Sigmoid colon (tissue), 6 donors: ENCODE measurements at regions not wholly inside any gene's neighbourhood (a gene's known extent, or its start where the extent isn't known, plus 50 kb on each side); places are given as distances from the start of the nearest gene placed in this dataset.

Experiments used
- DNase-seq: peaks from one replicate; pipeline ENCODE4 v3.0.0-alpha.2; 2019
- H3K27ac ChIP-seq, 4 donors: fragments of 200-600 bp; sonication (generic); one replicate each; pipeline ENCODE4 v1.5.1; 2016 to 2019; ENCODE audit warnings: mild to moderate bottlenecking in 1 of 4
- H3K27me3 ChIP-seq, 3 donors: fragments of 200-600 bp; sonication (generic); one replicate each; pipeline ENCODE4 v1.5.1; 2019; ENCODE audit warnings: mild to moderate bottlenecking in 1 of 3
- H3K36me3 ChIP-seq, 4 donors: fragments of 200-600 bp; sonication (generic); one replicate each; pipeline ENCODE4 v1.5.1; 2016 to 2019
- H3K4me1 ChIP-seq, 4 donors: fragments of 200-600 bp; sonication (generic); one replicate each; pipeline ENCODE4 v1.5.1; 2017 to 2019
- H3K4me3 ChIP-seq, 4 donors: fragments of 200-600 bp; sonication (generic); one replicate each; pipeline ENCODE4 v1.5.1; 2017 to 2019; ENCODE audit warnings: mild to moderate bottlenecking in 2 of 4, moderate library complexity in 1 of 4
- H3K9me3 ChIP-seq, 4 donors: fragments of 200-600 bp in 3 of 4; sonication (generic) in 3 of 4; one replicate each; pipeline versions ENCODE4 v1.5.1 to v1.6.1; 2013 to 2019
- CTCF ChIP-seq, 4 experiments: fragments of 450-650 bp in 3 of 4; fragments of 200-600 bp in 1 of 4; IDR thresholded peaks; one replicate each; pipeline ENCODE4 v1.5.1; 2016 to 2019; ENCODE audit warnings: antibody characterized with exemption in 4 of 4, mild to moderate bottlenecking in 3 of 4, moderate library complexity in 2 of 4
- EP300 ChIP-seq, 4 donors: sonication (generic); formaldehyde crosslinking; IDR thresholded peaks; one replicate each; pipeline ENCODE4 v1.6.1; 2017; ENCODE audit warnings: antibody characterized with exemption in 4 of 4
- POLR2A ChIP-seq, 2 donors: fragments of 450-650 bp; IDR thresholded peaks; one replicate each; pipeline ENCODE4 v1.6.1; 2016; ENCODE audit warnings: antibody characterized with exemption in 2 of 2, mild to moderate bottlenecking in 2 of 2, moderate library complexity in 2 of 2
- POLR2AphosphoS5 ChIP-seq, 4 donors: sonication (generic); formaldehyde crosslinking; IDR thresholded peaks; one replicate each; pipeline ENCODE4 v1.6.1; 2017; ENCODE audit warnings: antibody characterized with exemption in 4 of 4
- WGBS, 2 donors: extraction: QIAGEN DNeasy Blood & Tissue Kit; methylation state at CpG; one replicate each; pipeline ENCODE4 v1.1.7; 2013; 5-methylcytosine and 5-hydroxymethylcytosine counted together
- intact Hi-C: fragments of 100-400 bp; cut with DNase I; formaldehyde crosslinking; loops from one replicate; pipeline ENCODE4 v1.15.1; 2023
- donor health status: healthy with polysubstance abuse.
- donor health status: healthy.

GRCh38 chr3:162421721-162422120 is 925.1 kb downstream of the OTOL1 start:
- H3K27ac ChIP-seq, result no peak overlapping the region
- DNase-seq, result no peak
- intact Hi-C loops, result no loop called here
- H3K36me3 ChIP-seq, result no peaks in the 10 kb centered on the region
- H3K27me3 ChIP-seq, result no peaks in the 10 kb centered on the region
- H3K4me3 ChIP-seq, result no peak overlapping the region
- no peaks in the 10 kb centered on the region for H3K4me1 ChIP-seq
- TF ChIP-seq EP300 (IDR thresholded peaks at IDR 0.05), result no peak
- no peak for TF ChIP-seq CTCF (IDR thresholded peaks at IDR 0.05)
- no peak for TF ChIP-seq POLR2AphosphoS5 (IDR thresholded peaks at IDR 0.05)
- no peak for TF ChIP-seq POLR2A (IDR thresholded peaks at IDR 0.05)
- H3K9me3 ChIP-seq, result no peaks in the 10 kb centered on the region

GRCh38 chr3:162428192-162428591 is 931.6 kb downstream of the OTOL1 start:
- WGBS, 2 donors, result 37 to 66% methylated on average over 2 of the region's 2 CpGs
- no peak for TF ChIP-seq POLR2AphosphoS5 (IDR thresholded peaks at IDR 0.05)
- TF ChIP-seq CTCF (IDR thresholded peaks at IDR 0.05), result no peak
- no peak for TF ChIP-seq EP300 (IDR thresholded peaks at IDR 0.05)
- TF ChIP-seq POLR2A (IDR thresholded peaks at IDR 0.05), result no peak
- intact Hi-C loops, result no loop called here
- H3K27ac ChIP-seq, result no peak overlapping the region
- H3K4me3 ChIP-seq, result no peak overlapping the region
- H3K27me3 ChIP-seq, result no peaks in the 10 kb centered on the region
- no peak for DNase-seq
- H3K36me3 ChIP-seq, result no peaks in the 10 kb centered on the region
- H3K9me3 ChIP-seq, result no peaks in the 10 kb centered on the region
- H3K4me1 ChIP-seq, result no peaks in the 10 kb centered on the region

- Histone ChIP-seq H3K4me1 (no peaks in the 10 kb centered on the region), H3K4me3 (no peak overlapping the region), H3K9me3 (no peaks in the 10 kb centered on the region), H3K36me3 (no peaks in the 10 kb centered on the region), H3K27me3 (no peaks in the 10 kb centered on the region), H3K27ac (no peak overlapping the region)
- intact Hi-C loops, result no loop called here
- no peak for DNase-seq
- no peak for TF ChIP-seq POLR2AphosphoS5 (IDR thresholded peaks at IDR 0.05)
- no peak for TF ChIP-seq CTCF (IDR thresholded peaks at IDR 0.05)
- TF ChIP-seq EP300 (IDR thresholded peaks at IDR 0.05), result no peak
- TF ChIP-seq POLR2A (IDR thresholded peaks at IDR 0.05), result no peak
- 93 to 95% methylated on average over 1 of the region's 1 CpG for WGBS, 2 donors
Observed at GRCh38 chr3:162435750-162436149, 939.1 kb downstream of the OTOL1 start.

- intact Hi-C loops, result no loop called here
- Histone ChIP-seq H3K36me3 (no peaks in the 10 kb centered on the region), H3K4me3 (no peak overlapping the region), H3K27ac (no peak overlapping the region), H3K4me1 (no peaks in the 10 kb centered on the region), H3K27me3 (no peaks in the 10 kb centered on the region), H3K9me3 (no peaks in the 10 kb centered on the region)
- no peak for TF ChIP-seq EP300 (IDR thresholded peaks at IDR 0.05)
- no peak for TF ChIP-seq CTCF (IDR thresholded peaks at IDR 0.05)
- TF ChIP-seq POLR2A (IDR thresholded peaks at IDR 0.05), result no peak
- no peak for TF ChIP-seq POLR2AphosphoS5 (IDR thresholded peaks at IDR 0.05)
- 63 to 80% methylated on average over 2 of the region's 2 CpGs for WGBS, 2 donors
- no peak for DNase-seq
Observed at GRCh38 chr3:162436826-162437225, 940.2 kb downstream of the OTOL1 start.

- no peak for TF ChIP-seq EP300 (IDR thresholded peaks at IDR 0.05)
- TF ChIP-seq CTCF (IDR thresholded peaks at IDR 0.05), result no peak
- TF ChIP-seq POLR2A (IDR thresholded peaks at IDR 0.05), result no peak
- TF ChIP-seq POLR2AphosphoS5 (IDR thresholded peaks at IDR 0.05), result no peak
- WGBS, 2 donors, result 87 to 89% methylated on average over 3 of the region's 3 CpGs
- H3K9me3 ChIP-seq, result no peaks in the 10 kb centered on the region
- intact Hi-C loops, result no loop called here
- no peak overlapping the region for H3K27ac ChIP-seq
- H3K27me3 ChIP-seq, result no peaks in the 10 kb centered on the region
- no peaks in the 10 kb centered on the region for H3K4me1 ChIP-seq
- no peaks in the 10 kb centered on the region for H3K36me3 ChIP-seq
- DNase-seq, result no peak
- no peak overlapping the region for H3K4me3 ChIP-seq
Observed at GRCh38 chr3:162437480-162437879, 940.9 kb downstream of the OTOL1 start.
